Left renal cortex interstitium (tissue), 4 donors: ENCODE measurements at regions not wholly inside any gene's neighbourhood (a gene's known extent, or its start where the extent isn't known, plus 50 kb on each side); places are given as distances from the start of the nearest gene placed in this dataset.
A peak's percentile ranks its signal among the peaks of the same experiment; 100 is the strongest.
"Not testable (repeated sequence)": the region's sequence is repeated elsewhere in the genome, so short reads cannot be mapped to it uniquely, and the experiment has no call there.

Experiments
- DNase-seq, 4 donors: peaks; one replicate each; pipeline ENCODE4 v3.0.0-alpha.2; 2013; ENCODE audit warnings: low read depth in 4 of 4, low spot score in 2 of 4, missing footprints in 1 of 4

GRCh38 chr4:187613089-187613839, 382.3 kb upstream of the ZFP42 start:
- DNase-seq: no peak

- DNase-seq: no peak
Observed at GRCh38 chr4:187615972-187616371, 379.6 kb upstream of the ZFP42 start.

GRCh38 chr4:187617113-187617512, 378.5 kb upstream of the ZFP42 start:
- no peak for DNase-seq

- no peak for DNase-seq
Observed at GRCh38 chr4:187618701-187619281, 376.8 kb upstream of the ZFP42 start.

GRCh38 chr4:187619319-187619718, 376.3 kb upstream of the ZFP42 start:
- DNase-seq: no peak

- DNase-seq: no peak
Observed at GRCh38 chr4:187632260-187632995, 363.1 kb upstream of the ZFP42 start.

GRCh38 chr4:187633245-187633644, 362.3 kb upstream of the ZFP42 start:
- no peak for DNase-seq

GRCh38 chr4:187656959-187657358, 338.6 kb upstream of the ZFP42 start:
- no peak for DNase-seq

- DNase-seq: no peak
Observed at GRCh38 chr4:187663076-187663475, 332.5 kb upstream of the ZFP42 start.

GRCh38 chr4:187664011-187664410, 331.6 kb upstream of the ZFP42 start:
- no peak for DNase-seq

- no peak for DNase-seq
Observed at GRCh38 chr4:187665086-187665485, 330.5 kb upstream of the ZFP42 start.

GRCh38 chr4:187666034-187666433, 329.5 kb upstream of the ZFP42 start:
- no peak for DNase-seq

- DNase-seq: peak in 3 of 4 donors; percentile 13 to 23 (median 17)
Observed at GRCh38 chr4:187666697-187667494, 328.7 kb upstream of the ZFP42 start.

GRCh38 chr4:187668526-187669082, 327.0 kb upstream of the ZFP42 start:
- DNase-seq: no peak

GRCh38 chr4:187671521-187671920, 324.1 kb upstream of the ZFP42 start:
- DNase-seq: not testable (repeated sequence)

- not testable (repeated sequence) for DNase-seq
Observed at GRCh38 chr4:187671958-187672357, 323.6 kb upstream of the ZFP42 start.

GRCh38 chr4:187672526-187672925, 323.0 kb upstream of the ZFP42 start:
- DNase-seq: not testable (repeated sequence)

GRCh38 chr4:187679450-187679849, 316.1 kb upstream of the ZFP42 start:
- no peak for DNase-seq

- no peak for DNase-seq
Observed at GRCh38 chr4:187685247-187685646, 310.3 kb upstream of the ZFP42 start.

GRCh38 chr4:187687697-187688096, 307.9 kb upstream of the ZFP42 start:
- no peak for DNase-seq

GRCh38 chr4:187692626-187693025, 302.9 kb upstream of the ZFP42 start:
- DNase-seq: no peak
